PC-9 (cell line): ENCODE measurements at regions not wholly inside any gene's neighbourhood (a gene's known extent, or its start where the extent isn't known, plus 50 kb on each side); places are given as distances from the start of the nearest gene placed in this dataset.

Experiments
- BruUV-seq: library from RNA; stranded (reverse); fragments of 400-500 nt; replicated peaks from 2 replicates; lab custom pipeline; 2021; lab: Mats Ljungman, UMichigan
- CTCF ChIA-PET: fragments of 300-600 bp; sonication (Branson Sonifier 250); formaldehyde crosslinking; loops from one replicate; lab custom pipeline; 2022; ENCODE audit warnings: antibody characterized with exemption; lab: Charles Lee
- POLR2A ChIA-PET: fragments of 300-600 bp; sonication (Branson Sonifier 250); formaldehyde crosslinking; loops from one replicate; lab custom pipeline; 2022; ENCODE audit warnings: antibody characterized with exemption; ENCODE audit not compliant: unreplicated experiment; lab: Charles Lee
- DNase-seq, 2 experiments: peaks; one replicate each; pipeline versions ENCODE4 v3.0.0 to v3.0.0-alpha.2; 2015 to 2022; ENCODE audit warnings: mixed read lengths in 1 of 2
- H2AFZ ChIP-seq: fragments of 200-600 bp; sonication (generic); 2 replicates; pipeline ENCODE4 v1.8.1; 2017; ENCODE audit warnings: antibody characterized with exemption
- H3F3A ChIP-seq: fragments of 200-600 bp; sonication (generic); 2 replicates; pipeline ENCODE4 v1.8.1; 2017; ENCODE audit warnings: antibody characterized with exemption, mild to moderate bottlenecking, low read depth; ENCODE audit not compliant: insufficient read depth
- H3K27ac ChIP-seq: fragments of 200-600 bp; sonication (generic); 2 replicates; pipeline ENCODE4 v1.6.1; 2016; ENCODE audit warnings: mixed run types
- H3K27me3 ChIP-seq: fragments of 200-600 bp; sonication (generic); 2 replicates; pipeline ENCODE4 v1.6.1; 2016; ENCODE audit warnings: low read depth, mixed run types; ENCODE audit not compliant: insufficient read depth
- H3K36me3 ChIP-seq: fragments of 200-600 bp; sonication (generic); 2 replicates; pipeline ENCODE4 v1.6.1; 2016; ENCODE audit warnings: low read depth, mixed run types
- H3K4me1 ChIP-seq: fragments of 200-600 bp; sonication (generic); replicated peaks from 2 replicates; pipeline ENCODE4 v1.6.1; 2016; ENCODE audit warnings: mixed run types; ENCODE audit not compliant: insufficient read depth
- H3K4me2 ChIP-seq: fragments of 200-600 bp; sonication (generic); 2 replicates; pipeline ENCODE4 v1.6.1; 2017; ENCODE audit warnings: mixed run types
- H3K4me3 ChIP-seq: fragments of 200-600 bp; sonication (generic); 2 replicates; pipeline ENCODE4 v1.6.1; 2016; ENCODE audit warnings: mixed run types
- H3K79me2 ChIP-seq: fragments of 200-600 bp; sonication (generic); 2 replicates; pipeline ENCODE4 v1.6.1; 2017; ENCODE audit warnings: low read depth, mixed run types
- H3K9me2 ChIP-seq: fragments of 200-600 bp; sonication (generic); 2 replicates; pipeline ENCODE4 v1.8.1; 2017; ENCODE audit warnings: mild to moderate bottlenecking; ENCODE audit not compliant: insufficient read depth
- H3K9me3 ChIP-seq: fragments of 200-600 bp; sonication (generic); 2 replicates; pipeline ENCODE4 v1.8.1; 2016; ENCODE audit warnings: low read depth; ENCODE audit not compliant: insufficient read depth
- H4K20me1 ChIP-seq: fragments of 200-600 bp; sonication (generic); 2 replicates; pipeline ENCODE4 v1.8.1; 2017; ENCODE audit not compliant: insufficient read depth
- CTCF ChIP-seq: fragments of 200-600 bp; sonication (generic); conservative IDR thresholded peaks from 2 replicates; pipeline ENCODE4 v1.6.1; 2017; ENCODE audit warnings: mixed run types, antibody characterized with exemption, mild to moderate bottlenecking, moderate library complexity
- EZH2 ChIP-seq: fragments of 200-600 bp; sonication (generic); IDR thresholded peaks from 2 replicates; pipeline ENCODE4 v1.8.0; 2017; ENCODE audit warnings: antibody characterized with exemption, low read depth
- intact Hi-C: fragments of 100-400 bp; cut with micrococcal nuclease; formaldehyde crosslinking; loops from one replicate; pipeline ENCODE4 v1.10.0; 2022; ENCODE audit not compliant: unreplicated experiment

- Histone ChIP-seq H3K79me2 (no peaks in the 10 kb centered on the region), H3K4me1 (no peaks in the 10 kb centered on the region), H3K27ac (no peak overlapping the region), H3K27me3 (no peaks in the 10 kb centered on the region), H2AFZ (no peak overlapping the region), H3K9me3 (no peaks in the 10 kb centered on the region), H3F3A (no peaks in the 10 kb centered on the region), H4K20me1 (no peaks in the 10 kb centered on the region), H3K4me2 (no peak overlapping the region), H3K9me2 (no peaks in the 10 kb centered on the region), H3K4me3 (no peak overlapping the region), H3K36me3 (no peaks in the 10 kb centered on the region)
- intact Hi-C loops = no loop called here
- TF ChIP-seq EZH2 = no peak
- TF ChIP-seq CTCF = no peak
- no peak for DNase-seq
- CTCF ChIA-PET = no interaction called here
- POLR2A ChIA-PET = no interaction called here
- BruUV-seq = no TSS peak
Observed at GRCh38 chr4:159698336-159698735, 595.5 kb downstream of the RAPGEF2 start.

- POLR2A ChIA-PET = no interaction called here
- CTCF ChIA-PET = no interaction called here
- BruUV-seq = no TSS peak
- H3K4me1 ChIP-seq = no peaks in the 10 kb centered on the region
- H3K9me2 ChIP-seq = no peaks in the 10 kb centered on the region
- no peaks in the 10 kb centered on the region for H3K36me3 ChIP-seq
- no peak for DNase-seq
- H3F3A ChIP-seq = no peaks in the 10 kb centered on the region
- H3K79me2 ChIP-seq = no peaks in the 10 kb centered on the region
- H2AFZ ChIP-seq = no peak overlapping the region
- intact Hi-C loops = no loop called here
- TF ChIP-seq CTCF (no peak), EZH2 (no peak)
- H3K27ac ChIP-seq = no peak overlapping the region
- no peak overlapping the region for H3K4me2 ChIP-seq
- H3K9me3 ChIP-seq = no peaks in the 10 kb centered on the region
- no peak overlapping the region for H3K4me3 ChIP-seq
- H4K20me1 ChIP-seq = no peaks in the 10 kb centered on the region
- no peaks in the 10 kb centered on the region for H3K27me3 ChIP-seq
Observed at GRCh38 chr4:159702200-159702599, 599.3 kb downstream of the RAPGEF2 start.

- no TSS peak for BruUV-seq
- POLR2A ChIA-PET = no interaction called here
- intact Hi-C loops = no loop called here
Observed at GRCh38 chr4:159705334-159705733, 602.5 kb downstream of the RAPGEF2 start.

More at GRCh38 chr4:159705334-159705733, 602.5 kb downstream of the RAPGEF2 start:
- no peaks in the 10 kb centered on the region for H3K4me1 ChIP-seq
- H4K20me1 ChIP-seq = no peaks in the 10 kb centered on the region
- no peak overlapping the region for H3K4me3 ChIP-seq
- H3F3A ChIP-seq = no peaks in the 10 kb centered on the region
- no peak overlapping the region for H3K27ac ChIP-seq
- no peak overlapping the region for H3K4me2 ChIP-seq
- H3K36me3 ChIP-seq = no peaks in the 10 kb centered on the region
- H3K27me3 ChIP-seq = no peaks in the 10 kb centered on the region
- H3K9me2 ChIP-seq = no peaks in the 10 kb centered on the region
- H2AFZ ChIP-seq = no peak overlapping the region
- H3K9me3 ChIP-seq = no peaks in the 10 kb centered on the region
- CTCF ChIA-PET = no interaction called here
- DNase-seq = no peak
- H3K79me2 ChIP-seq = no peaks in the 10 kb centered on the region
- no peak for TF ChIP-seq EZH2
- no peak for TF ChIP-seq CTCF
